ENCODE measurements at regions not wholly inside any gene's neighbourhood (a gene's known extent, or its start where the extent isn't known, plus 50 kb on each side); places are given as distances from the start of the nearest gene placed in this dataset.

DNA sequence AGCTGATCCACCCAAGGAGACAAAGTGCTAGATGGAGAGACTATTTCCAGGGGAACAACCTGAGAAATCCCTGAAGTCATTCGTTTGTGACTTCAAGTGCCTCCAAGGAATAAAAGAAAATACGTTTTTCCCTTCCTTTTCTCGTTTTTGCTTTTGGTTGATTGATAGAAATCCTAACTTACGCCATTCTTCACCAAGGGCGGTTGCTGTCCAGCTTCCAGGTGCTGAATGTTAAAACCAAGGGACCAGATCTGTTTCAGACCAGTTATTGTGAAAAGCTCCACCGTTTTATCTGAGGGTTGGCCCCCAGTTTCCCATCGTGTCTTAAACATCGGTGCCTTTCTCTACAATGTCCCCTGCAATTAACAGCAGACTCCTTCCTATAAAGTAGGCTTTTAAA lies 600.7 kb upstream of the SGCD start:
- DNase-seq: no peak

DNA sequence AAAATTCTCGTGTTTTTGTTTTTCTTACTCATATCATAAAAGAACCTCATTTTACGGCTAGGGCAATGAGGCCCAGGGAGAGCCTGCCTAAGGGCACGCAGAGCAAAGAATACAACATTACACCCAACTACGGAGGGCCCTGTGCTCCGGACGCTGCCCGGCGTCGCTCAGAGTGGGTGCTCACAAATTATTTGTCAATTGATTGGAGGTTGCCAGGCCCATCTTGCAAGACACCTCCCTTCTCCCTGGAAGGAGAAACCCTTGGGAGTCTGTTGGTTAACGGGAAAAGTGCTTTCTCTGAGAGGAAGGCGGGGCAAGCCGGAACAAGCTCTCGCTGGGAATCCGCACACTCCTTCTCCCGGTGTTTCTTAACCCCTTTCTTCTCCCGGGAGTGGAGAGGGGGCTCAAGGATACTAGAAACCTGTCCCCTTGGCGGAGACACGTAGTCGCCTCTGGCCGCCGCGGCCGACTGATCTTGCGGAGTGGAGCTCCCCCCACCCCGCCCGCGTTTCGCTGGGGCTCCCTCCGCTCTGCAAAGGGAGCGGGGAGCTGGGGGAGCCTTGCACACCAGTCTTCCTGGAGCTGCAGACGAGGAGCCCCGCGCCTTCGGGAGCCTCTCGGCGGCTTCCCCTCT lies 599.3 kb upstream of the SGCD start:
- no peak for DNase-seq

DNA sequence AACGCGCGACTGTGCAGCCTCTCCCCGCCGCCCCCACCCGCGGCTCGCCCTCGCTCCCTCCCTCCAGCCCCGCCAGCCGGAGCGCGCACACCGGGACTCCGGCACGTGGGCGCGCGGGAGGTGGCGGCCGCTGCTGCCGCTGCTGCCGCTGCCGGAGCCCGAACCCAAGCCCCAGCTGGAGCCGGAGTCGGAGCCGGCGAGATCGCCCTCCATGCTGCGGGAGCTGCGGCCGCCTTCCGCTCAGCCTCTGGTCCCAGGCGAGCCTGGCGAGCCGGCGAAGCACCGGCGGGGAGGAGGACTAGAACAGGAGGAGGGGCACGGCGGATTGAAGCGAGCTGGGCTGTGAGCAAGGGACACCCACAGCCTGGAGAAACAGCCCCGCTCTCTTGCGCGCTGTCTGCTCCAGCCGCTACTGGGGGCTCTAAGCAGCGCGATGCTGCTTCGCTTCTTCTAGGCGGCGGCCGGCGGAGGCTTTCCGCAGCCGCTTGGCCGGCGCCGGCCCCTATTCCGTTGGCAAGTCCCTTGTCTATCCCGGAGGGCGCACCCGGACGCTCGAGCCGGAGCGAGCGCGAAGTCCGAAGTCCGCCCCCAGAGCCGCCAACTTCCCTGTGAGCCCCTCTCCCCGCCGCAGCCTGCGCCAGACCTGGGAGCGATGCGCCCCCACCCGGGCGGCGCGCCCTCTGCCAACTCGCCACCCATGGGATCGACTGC lies 598.7 kb upstream of the SGCD start:
- no peak for DNase-seq

- DNase-seq: no peak
Observed at GRCh38 chr5:155728857-155729683, 597.9 kb upstream of the SGCD start.

- no peak for DNase-seq
Observed at GRCh38 chr5:155729684-155730059, 597.3 kb upstream of the SGCD start.

- no peak for DNase-seq
Observed at GRCh38 chr5:155732587-155733376, 594.2 kb upstream of the SGCD start.

DNA sequence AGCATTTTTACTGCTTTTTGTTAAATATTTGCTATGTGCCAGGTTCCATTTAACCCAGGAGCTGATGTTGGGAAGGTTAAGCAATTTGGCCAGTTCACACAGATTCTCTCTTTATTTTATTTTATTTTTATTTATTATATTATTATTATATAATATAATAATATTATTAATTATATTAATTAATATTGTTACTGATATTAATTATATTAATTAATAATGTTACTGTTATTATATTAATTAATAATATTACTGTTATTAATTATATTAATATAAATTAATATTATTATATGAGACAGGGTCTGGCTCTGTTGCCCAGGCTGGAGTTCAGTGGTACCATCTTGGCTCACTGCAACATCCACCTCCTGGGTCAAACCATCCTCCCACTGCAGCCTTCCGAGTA lies 593.0 kb upstream of the SGCD start:
- no peak for DNase-seq

DNA sequence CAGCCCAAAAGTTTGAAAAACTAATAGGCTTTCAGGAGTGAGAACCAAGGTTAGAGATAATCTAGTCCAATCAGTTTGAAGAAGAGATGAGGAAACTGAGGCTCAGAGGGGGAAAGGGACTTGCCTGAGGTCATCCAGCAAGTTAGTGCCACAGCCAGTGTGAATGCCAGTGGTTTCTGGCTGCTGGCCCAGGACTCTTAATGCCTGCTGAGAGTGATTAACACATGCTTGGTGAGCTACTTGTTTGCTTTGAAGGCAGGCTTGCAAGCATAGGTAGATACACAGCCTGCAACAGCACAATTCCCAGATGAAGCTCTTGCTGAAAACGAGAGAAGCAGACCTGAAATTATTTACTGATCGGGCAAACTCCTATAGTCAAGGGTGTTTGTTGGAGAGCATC lies 591.6 kb upstream of the SGCD start:
- DNase-seq: no peak

DNA sequence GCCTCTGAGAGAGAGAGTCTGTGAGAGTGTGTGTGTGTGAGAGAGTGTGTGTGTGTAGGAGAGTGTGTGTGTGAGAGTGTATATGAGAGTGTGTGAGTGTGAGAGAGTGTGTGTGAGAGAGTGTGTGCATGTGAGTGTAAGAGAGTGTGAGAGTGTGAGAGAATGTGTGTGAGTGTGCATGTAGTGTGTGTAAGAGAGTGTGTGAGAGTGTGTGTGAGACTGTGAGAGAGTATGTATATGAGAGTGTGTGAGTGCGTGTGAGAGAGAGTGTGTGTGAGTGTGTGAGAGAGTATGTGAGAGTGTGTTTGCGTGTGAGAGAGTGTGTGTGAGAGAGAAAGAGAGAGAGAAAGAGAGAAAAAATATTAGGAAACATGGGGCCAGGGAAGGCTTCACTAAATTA lies 588.3 kb upstream of the SGCD start:
- DNase-seq: no peak

DNA sequence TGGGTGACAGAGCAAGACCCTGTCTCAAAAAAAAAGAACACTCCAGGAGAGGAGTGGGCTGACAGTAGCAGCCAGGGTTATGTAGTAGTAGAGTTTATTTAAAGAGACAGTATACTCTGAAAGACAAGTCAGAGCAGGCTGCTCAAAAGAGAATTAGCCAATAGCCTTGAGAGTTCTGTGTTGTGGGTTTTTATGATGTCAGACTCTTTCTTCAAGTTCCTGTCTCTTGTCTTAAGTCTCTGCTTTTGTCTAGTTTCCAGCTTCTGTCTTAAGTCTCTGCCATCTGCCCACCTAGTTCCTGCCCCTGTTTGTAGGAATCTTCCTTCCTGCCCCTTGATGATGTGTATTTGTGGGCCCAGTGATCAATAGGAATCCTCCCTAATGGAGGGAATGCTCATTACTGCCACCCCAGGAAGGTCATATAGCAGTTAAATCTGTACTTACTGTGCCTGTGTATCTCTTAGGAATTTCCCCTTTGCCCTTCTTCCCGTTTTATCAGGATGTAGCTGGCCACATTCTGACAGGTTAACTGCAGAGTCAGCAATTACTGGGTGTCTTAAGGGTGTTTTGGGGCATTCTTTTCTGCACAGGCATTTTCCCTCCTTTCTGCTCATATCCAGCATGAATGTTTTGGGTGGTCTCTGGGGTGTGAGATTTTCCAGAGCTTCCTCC lies 580.5 kb upstream of the SGCD start:
- DNase-seq: no peak

DNA sequence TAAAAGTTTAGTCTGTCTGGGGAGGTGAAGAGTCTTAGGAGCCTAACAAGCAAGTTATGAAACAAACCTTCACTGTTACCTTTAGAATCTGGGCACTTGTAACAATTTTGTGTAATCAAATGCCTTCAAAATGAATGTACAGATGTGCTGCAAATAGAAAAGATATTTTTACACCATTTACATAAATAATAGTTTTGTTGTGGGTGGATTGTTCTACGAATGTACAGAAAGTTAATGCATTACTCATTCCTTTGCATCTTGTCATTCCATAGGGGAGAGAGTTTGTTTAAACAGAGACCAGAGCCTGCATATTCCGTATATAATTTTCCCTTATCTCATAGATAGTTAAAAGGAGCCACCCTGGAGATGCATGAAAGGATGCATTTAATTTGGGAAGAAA lies 576.9 kb upstream of the SGCD start:
- no peak for DNase-seq

DNA sequence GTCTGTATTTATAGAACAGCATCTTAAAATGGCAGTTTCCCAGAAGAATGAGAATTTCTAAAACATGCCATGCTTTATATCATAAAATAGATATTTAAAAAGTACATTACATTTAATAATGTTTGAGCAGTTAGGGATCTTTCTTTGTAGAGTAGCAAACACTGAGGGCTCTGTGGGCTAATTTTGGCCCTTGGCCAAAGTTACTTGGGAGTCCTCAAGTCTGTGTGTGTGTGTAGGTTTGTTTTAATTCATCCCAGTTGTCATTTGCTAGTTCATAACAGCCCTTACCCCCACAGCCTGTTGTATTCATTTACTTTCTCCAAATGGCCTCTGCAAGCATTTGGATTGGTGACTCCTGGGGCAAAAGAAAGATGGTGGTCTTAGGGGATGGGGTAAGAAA lies 576.4 kb upstream of the SGCD start:
- no peak for DNase-seq

- no peak for DNase-seq
Observed at GRCh38 chr5:155753943-155754581, 572.9 kb upstream of the SGCD start.

DNA sequence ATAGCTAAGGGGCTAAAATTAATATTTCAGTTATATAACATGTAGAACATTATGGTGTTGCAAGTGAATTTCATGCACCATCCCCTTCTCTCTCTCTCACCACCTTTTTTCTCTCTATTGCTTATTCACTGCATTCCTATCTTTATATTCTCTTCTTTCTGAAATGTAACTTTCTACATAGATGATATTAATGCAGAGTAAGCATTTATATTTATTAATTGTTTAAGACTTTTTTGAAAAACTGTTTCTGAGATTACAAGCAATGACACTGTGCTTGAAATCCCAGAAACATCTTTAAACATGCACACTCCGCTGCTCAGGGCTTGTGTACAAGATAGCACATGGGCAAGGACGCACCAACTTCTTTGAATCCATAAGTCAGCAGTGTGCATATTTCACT lies 567.7 kb upstream of the SGCD start:
- DNase-seq: no peak

DNA sequence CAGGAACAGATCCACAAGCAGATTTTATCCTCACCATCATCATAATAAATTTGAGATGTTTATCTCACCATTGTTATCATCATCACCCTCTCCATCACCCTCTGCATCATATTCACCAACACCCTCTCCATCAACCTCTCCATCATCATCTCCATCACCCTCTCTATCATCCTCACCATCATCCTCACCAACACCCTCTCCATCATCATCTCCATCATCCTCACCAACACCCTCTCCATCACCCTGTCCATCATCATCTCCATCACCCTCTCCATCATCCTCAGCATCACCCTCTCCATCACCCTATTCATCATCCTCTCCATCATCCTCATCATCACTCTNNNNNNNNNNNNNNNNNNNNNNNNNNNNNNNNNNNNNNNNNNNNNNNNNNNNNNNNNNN lies 567.0 kb upstream of the SGCD start:
- no peak for DNase-seq

DNA sequence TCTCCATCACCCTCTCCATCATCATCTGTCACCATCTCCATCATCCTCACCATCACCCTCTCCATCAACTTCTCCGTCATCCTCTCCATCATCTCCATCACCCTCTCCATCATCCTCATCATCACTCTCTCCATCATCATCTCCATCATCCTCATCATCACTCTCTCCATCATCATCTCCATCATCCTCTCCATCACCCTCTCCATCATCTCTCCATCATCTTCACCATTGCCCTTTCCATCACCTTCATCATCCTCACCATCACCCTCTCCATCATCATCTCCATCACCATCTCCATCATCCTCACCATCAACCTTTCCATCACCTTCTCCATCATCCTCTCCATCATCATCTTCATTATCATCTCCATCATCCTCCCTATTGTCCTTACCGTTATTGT lies 565.5 kb upstream of the SGCD start:
- DNase-seq: no peak

DNA sequence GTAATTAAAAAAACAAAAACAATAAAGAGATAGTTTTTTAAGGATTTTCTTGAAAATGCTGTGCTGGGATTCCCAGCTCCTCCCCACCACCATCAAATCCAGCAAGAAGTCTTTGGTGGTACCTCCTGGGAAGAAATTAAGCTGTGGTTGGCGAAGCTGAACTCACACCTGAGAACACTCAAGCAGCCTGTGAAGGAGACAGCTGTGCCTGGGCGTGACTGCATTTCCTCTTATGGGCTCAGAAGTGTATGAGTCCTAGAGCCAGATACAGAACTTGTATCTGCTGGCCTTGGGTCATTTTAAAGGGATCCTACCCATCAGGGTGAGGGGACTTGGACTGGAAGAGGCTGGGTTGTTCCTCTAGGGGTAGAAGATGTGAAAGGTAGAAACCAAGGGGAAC lies 561.2 kb upstream of the SGCD start:
- DNase-seq: no peak

DNA sequence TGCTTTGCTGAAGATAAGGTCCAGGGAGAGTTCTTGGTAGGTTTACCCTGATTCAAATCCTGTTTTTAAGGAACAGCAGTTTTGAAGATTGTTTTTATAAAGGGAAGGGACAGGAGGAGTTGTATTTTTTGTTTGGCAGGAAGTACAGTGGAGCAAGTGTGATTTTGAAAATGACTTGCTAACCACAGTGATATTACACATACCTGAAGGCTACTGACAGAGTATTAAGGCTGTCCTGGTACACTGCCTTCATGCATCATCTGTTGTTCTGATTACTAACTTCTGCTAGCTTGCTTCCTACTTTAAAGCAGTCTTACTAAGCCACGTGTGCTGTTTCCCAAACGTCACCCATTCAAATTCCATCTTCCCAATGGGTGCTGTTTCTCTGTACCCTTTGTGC lies 559.5 kb upstream of the SGCD start:
- DNase-seq: no peak

DNA sequence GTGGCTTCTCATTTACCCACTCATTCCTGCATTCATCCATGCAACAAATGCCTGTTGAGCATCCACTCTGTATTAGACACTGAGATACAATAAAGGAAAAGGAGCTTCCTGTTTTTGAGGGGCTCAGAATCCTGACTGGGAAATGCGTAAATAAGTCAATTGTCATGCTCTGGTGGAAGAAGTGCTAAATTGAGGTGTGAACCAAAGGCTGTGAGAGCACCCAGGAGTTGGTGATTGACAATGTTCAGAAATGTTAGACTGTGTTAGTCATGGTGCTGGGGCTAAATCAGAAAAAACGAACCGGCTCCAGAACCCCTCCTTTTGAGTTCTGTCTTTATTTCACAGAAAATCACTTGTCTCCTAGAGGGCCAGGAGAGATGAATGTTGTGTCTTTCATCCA lies 558.6 kb upstream of the SGCD start:
- DNase-seq: no peak

DNA sequence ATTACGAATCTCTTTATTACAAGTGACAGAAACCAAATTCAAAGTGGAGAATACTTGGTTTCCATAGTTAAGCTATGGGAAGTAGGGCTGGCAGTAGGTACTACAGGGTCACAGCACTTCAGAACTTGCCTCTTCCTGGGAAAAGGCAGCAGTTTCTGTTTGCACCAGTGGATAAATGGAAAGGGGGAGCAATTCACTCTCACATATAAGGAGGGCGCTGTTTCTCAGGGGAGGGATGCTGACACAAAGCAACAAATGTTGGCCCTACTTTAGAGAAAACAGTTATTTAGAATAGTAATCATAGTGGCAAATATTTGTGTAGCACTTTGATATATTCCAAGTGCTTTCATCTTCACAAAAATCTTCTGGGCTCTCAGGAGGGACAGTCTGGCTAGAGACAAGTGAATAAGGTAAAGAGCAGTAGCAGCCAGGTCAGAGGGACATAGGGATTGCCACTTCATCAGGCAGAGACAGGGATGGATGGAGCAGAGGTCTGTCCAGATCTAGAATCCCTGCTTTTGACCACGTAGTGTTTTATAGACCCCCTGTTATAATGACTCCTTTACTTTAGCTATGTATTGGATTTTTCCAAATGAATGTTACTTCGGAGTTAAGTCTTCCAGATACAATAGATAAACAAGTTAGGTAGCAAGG lies 554.8 kb upstream of the SGCD start:
- DNase-seq: no peak

GRCh38 chr5:155773680-155774079 lies 553.3 kb upstream of the SGCD start:
- no peak for DNase-seq

DNA sequence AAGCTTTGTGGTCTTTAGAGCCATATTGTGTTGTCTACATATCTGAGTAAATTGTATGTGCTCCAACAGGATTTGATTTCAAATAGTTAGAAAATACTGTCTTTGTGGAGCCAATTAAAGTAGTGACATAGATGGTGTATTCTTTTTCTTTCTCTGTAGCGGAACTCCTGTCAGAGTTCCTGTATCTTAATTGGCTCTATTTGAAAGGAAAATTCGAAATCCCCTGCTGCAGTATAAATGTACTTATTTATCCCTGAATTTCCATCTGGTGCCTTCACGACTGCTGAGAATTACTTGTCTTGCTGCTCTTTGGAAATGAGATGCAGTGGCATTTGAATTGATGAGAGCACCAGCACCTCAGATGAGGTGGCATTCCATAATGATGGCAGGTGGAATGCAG lies 546.7 kb upstream of the SGCD start:
- DNase-seq: no peak
